A673 (cell line): ENCODE measurements at regions not wholly inside any gene's neighbourhood (a gene's known extent, or its start where the extent isn't known, plus 50 kb on each side); places are given as distances from the start of the nearest gene placed in this dataset.

ENCODE experiments used
- CTCF ChIP-seq: fragments of 300-800, 200-600 bp; sonication (generic); conservative IDR thresholded peaks from 2 replicates; pipeline ENCODE4 v1.5.1; 2017; ENCODE audit warnings: low read depth, mild to moderate bottlenecking, antibody characterized with exemption, low read length, moderate library complexity, mixed read lengths
- EZH2 ChIP-seq: fragments of 200-600 bp; sonication (generic); IDR thresholded peaks from 2 replicates; pipeline ENCODE4 v1.6.1; 2017; ENCODE audit warnings: borderline replicate concordance, low read depth, mild to moderate bottlenecking, mixed read lengths, antibody characterized with exemption, low read length; ENCODE audit not compliant: poor library complexity, severe bottlenecking

GRCh38 chr6:44028789-44029310, 98.4 kb downstream of the MRPL14 start:
- TF ChIP-seq CTCF (no peak), EZH2 (no peak)
